OCI-M2 (cell line): ENCODE measurements at regions not wholly inside any gene's neighbourhood (a gene's known extent, or its start where the extent isn't known, plus 50 kb on each side); places are given as distances from the start of the nearest gene placed in this dataset.

Experiments used
- DNase-seq: peaks from one replicate; lab custom pipeline; 2025; ENCODE audit not compliant: unreplicated experiment; lab: John Stamatoyannopoulos, UW

GRCh38 chr4:180805101-180805500, 1438.1 kb upstream of the TENM3 start:
- DNase-seq, result no peak

- DNase-seq, result no peak
Measured at GRCh38 chr4:180808862-180809261, 1434.3 kb upstream of the TENM3 start.

- DNase-seq, result no peak
Measured at GRCh38 chr4:180809439-180809838, 1433.8 kb upstream of the TENM3 start.

- DNase-seq, result no peak
Measured at GRCh38 chr4:180810581-180810980, 1432.6 kb upstream of the TENM3 start.

- no peak for DNase-seq
Measured at GRCh38 chr4:180811556-180811955, 1431.6 kb upstream of the TENM3 start.

GRCh38 chr4:180812783-180813182, 1430.4 kb upstream of the TENM3 start:
- DNase-seq, result no peak

- no peak for DNase-seq
Measured at GRCh38 chr4:180814875-180815417, 1428.3 kb upstream of the TENM3 start.

- no peak for DNase-seq
Measured at GRCh38 chr4:180817529-180817928, 1425.7 kb upstream of the TENM3 start.

- no peak for DNase-seq
Measured at GRCh38 chr4:180823108-180823507, 1420.1 kb upstream of the TENM3 start.

GRCh38 chr4:180827232-180828009, 1415.8 kb upstream of the TENM3 start:
- no peak for DNase-seq

GRCh38 chr4:180828455-180829018, 1414.7 kb upstream of the TENM3 start:
- no peak for DNase-seq

- DNase-seq, result no peak
Measured at GRCh38 chr4:180832073-180832472, 1411.1 kb upstream of the TENM3 start.

GRCh38 chr4:180840142-180840541, 1403.1 kb upstream of the TENM3 start:
- no peak for DNase-seq

- no peak for DNase-seq
Measured at GRCh38 chr4:180850318-180850940, 1392.8 kb upstream of the TENM3 start.

GRCh38 chr4:180852738-180853137, 1390.5 kb upstream of the TENM3 start:
- no peak for DNase-seq

- DNase-seq, result no peak
Measured at GRCh38 chr4:180855184-180855583, 1388.0 kb upstream of the TENM3 start.

GRCh38 chr4:180860089-180860720, 1383.0 kb upstream of the TENM3 start:
- DNase-seq, result no peak

GRCh38 chr4:180861651-180862050, 1381.6 kb upstream of the TENM3 start:
- DNase-seq, result no peak

GRCh38 chr4:180866933-180867643, 1376.1 kb upstream of the TENM3 start:
- no peak for DNase-seq

- DNase-seq, result no peak
Measured at GRCh38 chr4:180870623-180871022, 1372.6 kb upstream of the TENM3 start.

- no peak for DNase-seq
Measured at GRCh38 chr4:180898305-180898704, 1344.9 kb upstream of the TENM3 start.
